CD4-positive, alpha-beta T cell (primary cell): ENCODE measurements at regions not wholly inside any gene's neighbourhood (a gene's known extent, or its start where the extent isn't known, plus 50 kb on each side); places are given as distances from the start of the nearest gene placed in this dataset.

Experiments used
- ATAC-seq: fragments of 200-7000 bp; cut with Tn5 transposase; one replicate; pipeline ENCODE4 v1.10.0; 2022; ENCODE audit warnings: mild to moderate bottlenecking; ENCODE audit not compliant: poor library complexity
- CTCF ChIA-PET: fragments of 350-600 bp; sonication (Branson Sonifier 250); formaldehyde crosslinking; loops from one replicate; lab custom pipeline; 2021; ENCODE audit warnings: antibody characterized with exemption, inconsistent platforms; lab: Charles Lee
- POLR2A ChIA-PET: fragments of 350-600 bp; sonication (Branson Sonifier 250); formaldehyde crosslinking; loops from one replicate; lab custom pipeline; 2021; ENCODE audit warnings: antibody characterized with exemption, inconsistent platforms; lab: Charles Lee
- DNase-seq, 14 experiments: peaks; one replicate each; pipeline ENCODE4 v3.0.0-alpha.2; 2013 to 2020; ENCODE audit warnings: mixed read lengths in 2 of 14
- H3K27ac ChIP-seq, 2 donors: one replicate each; pipeline versions ENCODE4 v1.5.1 to v1.7.0; 2013; ENCODE audit warnings: low read length in 2 of 2, low read depth in 1 of 2, mild to moderate bottlenecking in 1 of 2
- H3K27me3 ChIP-seq, 2 experiments: 1 replicate in 1 of 2; 2 replicates in 1 of 2; pipeline versions ENCODE4 v1.6.1 to v1.7.0; 2013; ENCODE audit warnings: low read length in 2 of 2, control low read depth in 1 of 2, mild to moderate bottlenecking in 1 of 2, moderate library complexity in 1 of 2; ENCODE audit not compliant: insufficient read depth in 2 of 2, control insufficient read depth in 1 of 2
- H3K36me3 ChIP-seq: one replicate; pipeline ENCODE4 v1.6.1; 2013; ENCODE audit warnings: low read length, control low read depth; ENCODE audit not compliant: insufficient read depth
- H3K4me1 ChIP-seq: one replicate; pipeline ENCODE4 v1.6.1; 2013; ENCODE audit warnings: low read length, control low read depth; ENCODE audit not compliant: insufficient read depth
- H3K4me3 ChIP-seq: one replicate; pipeline ENCODE4 v1.5.1; 2013; ENCODE audit warnings: mild to moderate bottlenecking, low read length, moderate library complexity
- H3K9me3 ChIP-seq, 2 experiments: 1 replicate in 1 of 2; 2 replicates in 1 of 2; pipeline versions ENCODE4 v1.6.1 to v1.7.0; 2013; ENCODE audit warnings: low read length in 2 of 2, mild to moderate bottlenecking in 2 of 2, control low read depth in 1 of 2, moderate library complexity in 1 of 2; ENCODE audit not compliant: control insufficient read depth in 1 of 2, insufficient read depth in 1 of 2
- H3K27ac Mint-ChIP-seq: one replicate; pipeline ENCODE4 v1.8.0; 2020; ENCODE audit warnings: mixed read lengths
- H3K27me3 Mint-ChIP-seq: one replicate; pipeline ENCODE4 v1.8.0; 2021; ENCODE audit warnings: mixed read lengths
- H3K36me3 Mint-ChIP-seq: one replicate; pipeline ENCODE4 v1.8.0; 2021; ENCODE audit warnings: low read depth, mixed read lengths
- H3K4me1 Mint-ChIP-seq: one replicate; pipeline ENCODE4 v1.8.0; 2021; ENCODE audit warnings: low read depth, mixed read lengths
- H3K4me3 Mint-ChIP-seq: one replicate; pipeline ENCODE4 v1.8.0; 2020; ENCODE audit warnings: mild to moderate bottlenecking, mixed read lengths
- H3K9me3 Mint-ChIP-seq: one replicate; pipeline ENCODE4 v1.8.0; 2020; ENCODE audit warnings: mixed read lengths
- intact Hi-C, 2 experiments: fragments of 100-400 bp; cut with DNase I in 1 of 2; cut with micrococcal nuclease in 1 of 2; formaldehyde crosslinking; loops; one replicate each; pipeline versions ENCODE4 v1.15.1 to v1.9.0; 2023 to 2025; cut with DNase I, micrococcal nuclease
- TF ChIP-seq, protein P1 (sequence below): fragments of 200-600 bp; IDR thresholded peaks from one replicate; pipeline ENCODE4 v1.8.0; 2022; ENCODE audit warnings: antibody characterized with exemption, mild to moderate bottlenecking

GRCh38 chr4:166182145-166182544 lies 309.1 kb downstream of the TLL1 start:
- ATAC-seq (no peak), DNase-seq (no peak)
- Histone ChIP-seq H3K27ac (no peak overlapping the region), H3K27me3 (no peaks in the 10 kb centered on the region), H3K4me3 (no peak overlapping the region), H3K36me3 (no peaks in the 10 kb centered on the region), H3K4me1 (no peaks in the 10 kb centered on the region), H3K9me3 (no peaks in the 10 kb centered on the region)
- H3K27ac Mint-ChIP-seq, result no peak overlapping the region
- ChIA-PET CTCF (no interaction called here), POLR2A (no interaction called here)
- H3K9me3 Mint-ChIP-seq, result peaks cover 3% of the 10 kb centered on the region
- no peaks in the 10 kb centered on the region for H3K36me3 Mint-ChIP-seq
- intact Hi-C loops, result no loop called here
- TF ChIP-seq, protein P1, sequence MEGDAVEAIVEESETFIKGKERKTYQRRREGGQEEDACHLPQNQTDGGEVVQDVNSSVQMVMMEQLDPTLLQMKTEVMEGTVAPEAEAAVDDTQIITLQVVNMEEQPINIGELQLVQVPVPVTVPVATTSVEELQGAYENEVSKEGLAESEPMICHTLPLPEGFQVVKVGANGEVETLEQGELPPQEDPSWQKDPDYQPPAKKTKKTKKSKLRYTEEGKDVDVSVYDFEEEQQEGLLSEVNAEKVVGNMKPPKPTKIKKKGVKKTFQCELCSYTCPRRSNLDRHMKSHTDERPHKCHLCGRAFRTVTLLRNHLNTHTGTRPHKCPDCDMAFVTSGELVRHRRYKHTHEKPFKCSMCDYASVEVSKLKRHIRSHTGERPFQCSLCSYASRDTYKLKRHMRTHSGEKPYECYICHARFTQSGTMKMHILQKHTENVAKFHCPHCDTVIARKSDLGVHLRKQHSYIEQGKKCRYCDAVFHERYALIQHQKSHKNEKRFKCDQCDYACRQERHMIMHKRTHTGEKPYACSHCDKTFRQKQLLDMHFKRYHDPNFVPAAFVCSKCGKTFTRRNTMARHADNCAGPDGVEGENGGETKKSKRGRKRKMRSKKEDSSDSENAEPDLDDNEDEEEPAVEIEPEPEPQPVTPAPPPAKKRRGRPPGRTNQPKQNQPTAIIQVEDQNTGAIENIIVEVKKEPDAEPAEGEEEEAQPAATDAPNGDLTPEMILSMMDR, result no peak
- H3K4me3 Mint-ChIP-seq, result no peak overlapping the region
- no peaks in the 10 kb centered on the region for H3K27me3 Mint-ChIP-seq
- H3K4me1 Mint-ChIP-seq, result no peaks in the 10 kb centered on the region

DNA sequence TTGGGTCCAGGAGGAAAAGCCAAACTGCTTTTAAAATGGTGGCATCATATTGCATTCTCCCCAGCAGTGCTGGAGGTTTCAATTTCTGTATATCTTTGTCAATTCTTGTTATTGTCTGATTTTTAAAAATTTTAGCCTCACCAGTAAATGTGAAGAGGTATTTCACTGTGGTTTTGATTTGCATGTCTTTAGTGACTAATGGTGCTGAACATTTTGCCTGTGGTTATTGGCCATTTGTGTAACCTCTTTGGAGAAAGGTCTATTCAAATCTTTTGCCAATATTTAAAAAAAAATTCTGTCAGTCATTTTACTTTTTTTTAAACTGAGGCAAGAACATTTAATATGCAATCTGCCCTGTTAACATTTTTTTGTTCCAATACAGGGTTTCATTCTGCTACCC lies 322.1 kb downstream of the TLL1 start:
- ChIA-PET CTCF (no interaction called here), POLR2A (no interaction called here)
- TF ChIP-seq, protein P1, result no peak
- no peaks in the 10 kb centered on the region for H3K36me3 Mint-ChIP-seq
- intact Hi-C loops, result no loop called here
- H3K27me3 ChIP-seq, result no peaks in the 10 kb centered on the region
- peaks cover 0 to 9% of the 10 kb centered on the region in 2 experiments for H3K9me3 ChIP-seq
- H3K27ac Mint-ChIP-seq, result no peak overlapping the region
- no peaks in the 10 kb centered on the region for H3K4me1 ChIP-seq
- ATAC-seq (no peak), DNase-seq (no peak)
- no peaks in the 10 kb centered on the region for H3K36me3 ChIP-seq
- H3K27ac ChIP-seq, result no peak overlapping the region
- no peak overlapping the region for H3K4me3 Mint-ChIP-seq
- no peaks in the 10 kb centered on the region for H3K27me3 Mint-ChIP-seq
- H3K4me1 Mint-ChIP-seq, result no peaks in the 10 kb centered on the region
- H3K4me3 ChIP-seq, result no peak overlapping the region
- H3K9me3 Mint-ChIP-seq, result no peaks in the 10 kb centered on the region

DNA sequence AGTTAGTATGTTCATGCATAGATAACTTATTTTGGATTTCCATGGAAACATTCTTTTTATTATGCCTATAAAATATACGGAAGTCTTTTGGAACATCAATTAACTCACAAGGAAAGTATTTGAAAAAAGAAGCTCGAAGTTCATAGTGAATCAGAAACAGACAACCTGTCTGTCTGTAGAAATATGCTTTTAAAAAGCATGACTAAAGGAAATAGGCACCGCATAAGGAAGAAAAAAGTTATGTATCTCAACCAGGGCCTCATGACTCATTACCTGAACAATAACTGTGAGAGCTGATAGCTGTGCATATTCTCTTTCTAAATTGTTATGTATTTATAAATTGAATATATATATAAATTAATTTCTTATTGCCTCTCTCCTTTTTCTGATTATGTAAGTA lies 324.1 kb downstream of the TLL1 start:
- Mint-ChIP-seq H3K27me3 (no peaks in the 10 kb centered on the region), H3K27ac (no peak overlapping the region), H3K9me3 (no peaks in the 10 kb centered on the region), H3K36me3 (no peaks in the 10 kb centered on the region), H3K4me3 (no peak overlapping the region), H3K4me1 (no peaks in the 10 kb centered on the region)
- no peaks in the 10 kb centered on the region for H3K27me3 ChIP-seq
- no peak overlapping the region for H3K27ac ChIP-seq
- no peak overlapping the region for H3K4me3 ChIP-seq
- no peak for ATAC-seq
- ChIA-PET CTCF (no interaction called here), POLR2A (no interaction called here)
- intact Hi-C loops, result no loop called here
- no peak for DNase-seq
- TF ChIP-seq, protein P1, result no peak
- no peaks in the 10 kb centered on the region for H3K36me3 ChIP-seq
- no peaks in the 10 kb centered on the region for H3K4me1 ChIP-seq
- peaks cover 0 to 6% of the 10 kb centered on the region in 2 experiments for H3K9me3 ChIP-seq
